IPS-NIHi7 (cell line): ENCODE measurements at regions not wholly inside any gene's neighbourhood (a gene's known extent, or its start where the extent isn't known, plus 50 kb on each side); places are given as distances from the start of the nearest gene placed in this dataset.
"Not testable (repeated sequence)": the region's sequence is repeated elsewhere in the genome, so short reads cannot be mapped to it uniquely, and the experiment has no call there.

Source experiments
- DNase-seq: peaks from one replicate; pipeline ENCODE4 v3.0.0; 2012; ENCODE audit warnings: mixed read lengths; ENCODE audit errors: extremely low spot score

DNA sequence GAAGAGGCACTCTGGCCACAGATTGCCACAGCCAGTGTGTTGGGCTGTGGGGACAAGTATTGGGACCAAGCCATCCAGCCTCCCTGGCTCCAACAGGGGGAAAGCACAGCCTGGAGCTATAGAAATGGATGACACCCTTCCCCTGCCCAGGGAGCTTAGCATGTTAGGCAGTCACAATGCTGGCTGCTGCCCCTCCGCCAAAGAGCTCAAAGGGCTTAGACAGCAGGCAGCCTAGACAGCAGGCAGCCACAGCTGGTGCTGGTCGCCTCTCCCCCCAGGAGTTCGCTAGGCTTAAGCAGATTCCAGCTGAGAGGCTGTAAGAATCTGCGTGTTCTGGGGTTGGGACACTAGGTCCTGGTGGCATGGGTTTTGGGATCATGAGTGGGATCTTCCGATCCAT is 94.5 kb upstream of the MXRA5 start:
- DNase-seq, result no peak

- DNase-seq, result not testable (repeated sequence)
Observed at GRCh38 chrX:3435916-3436315, 89.5 kb upstream of the MXRA5 start.

- DNase-seq, result no peak
Observed at GRCh38 chrX:3435057-3435456, 88.6 kb upstream of the MXRA5 start.

DNA sequence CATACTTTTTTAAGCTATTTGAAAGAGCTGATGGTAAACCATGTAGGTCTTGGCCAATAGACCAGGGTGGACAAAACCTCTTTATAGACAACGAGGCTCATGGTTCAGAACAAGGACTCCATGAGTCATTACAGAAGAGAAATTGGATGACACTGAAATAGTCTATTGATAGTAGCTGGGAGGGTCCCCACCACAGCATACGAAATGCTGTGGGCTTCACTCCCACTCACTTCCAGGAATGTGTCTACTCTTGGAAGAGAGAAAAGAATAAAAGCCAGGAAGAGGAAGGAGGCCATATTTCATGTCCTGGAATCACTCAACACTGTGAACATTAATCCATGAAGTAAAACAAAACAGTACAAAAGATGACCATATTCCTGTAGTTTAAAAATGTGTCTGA is 82.3 kb upstream of the MXRA5 start:
- no peak for DNase-seq

DNA sequence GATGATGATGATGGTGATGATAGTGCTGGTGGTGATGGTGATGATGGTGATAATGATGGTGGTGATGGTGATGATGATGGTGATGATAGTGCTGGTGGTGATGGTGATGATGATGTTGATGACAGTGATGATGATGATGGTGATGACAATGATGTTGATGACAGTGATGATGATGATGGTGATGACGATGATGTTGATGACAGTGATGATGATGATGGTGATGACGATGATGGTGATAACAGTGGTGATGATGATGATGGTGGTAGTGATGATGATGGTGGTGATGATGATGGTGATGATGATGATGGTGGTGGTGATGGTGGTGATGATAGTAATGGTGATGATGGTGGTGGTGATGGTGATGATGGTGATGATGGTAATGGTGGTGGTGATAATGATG is 80.1 kb upstream of the MXRA5 start:
- no peak for DNase-seq

GRCh38 chrX:3425031-3425430 is 78.6 kb upstream of the MXRA5 start:
- DNase-seq, result no peak

- DNase-seq, result no peak
Observed at GRCh38 chrX:3420316-3420715, 73.9 kb upstream of the MXRA5 start.

DNA sequence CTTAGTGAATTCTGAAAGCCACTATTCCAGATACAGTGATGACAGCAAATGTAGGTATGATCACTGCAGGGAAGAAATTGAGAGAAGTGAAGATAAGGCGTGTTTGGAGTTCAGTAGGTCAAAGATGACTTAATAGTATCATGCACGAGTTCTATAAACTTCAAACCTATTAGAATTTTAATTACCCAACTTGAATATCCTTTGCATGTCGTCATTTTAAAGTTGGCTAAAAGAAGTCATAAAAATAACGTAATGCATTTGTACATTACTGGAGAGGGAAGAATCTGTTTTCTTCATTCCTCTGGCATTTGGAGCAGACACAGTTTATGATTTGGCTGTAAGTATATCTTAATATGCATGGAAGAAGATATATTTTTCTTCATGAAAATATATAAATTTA is 68.6 kb upstream of the MXRA5 start:
- no peak for DNase-seq

DNA sequence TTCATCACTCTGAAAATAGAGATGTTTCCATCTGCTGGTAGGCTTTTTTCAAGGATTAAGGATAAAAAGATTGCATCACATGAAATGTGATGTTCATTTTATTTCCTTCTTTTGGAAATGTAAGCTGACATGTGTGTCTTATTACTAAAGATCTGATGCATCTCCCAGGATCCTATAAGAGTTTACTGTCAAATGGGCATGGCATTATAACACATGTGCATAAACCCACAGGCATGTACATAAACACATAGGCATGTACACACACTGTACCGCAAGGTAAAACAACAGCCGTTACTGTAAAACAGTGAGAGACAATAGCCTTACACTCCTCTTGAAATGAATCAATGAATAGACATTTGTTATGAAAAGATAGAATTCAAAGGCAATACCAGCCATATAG is 65.2 kb upstream of the MXRA5 start:
- not testable (repeated sequence) for DNase-seq

DNA sequence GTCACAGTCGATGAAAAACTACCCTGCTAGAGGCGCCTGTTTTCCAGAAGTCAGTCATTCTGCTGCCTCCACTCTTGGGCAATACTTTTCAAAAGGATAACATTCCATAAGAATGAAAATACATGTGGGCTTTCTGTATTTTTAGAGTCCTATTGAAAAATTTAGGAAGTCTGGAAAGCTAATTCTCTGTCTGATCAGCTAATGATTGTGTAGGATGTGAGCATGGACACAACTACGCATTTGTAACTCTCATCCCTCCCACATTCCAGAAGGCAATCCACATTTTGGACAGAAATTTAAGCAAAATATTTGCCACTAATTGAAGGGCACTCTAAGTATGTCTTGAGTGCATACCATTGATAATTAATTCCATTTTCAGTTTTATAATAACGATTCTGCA is 63.5 kb upstream of the MXRA5 start:
- DNase-seq, result not testable (repeated sequence)

DNA sequence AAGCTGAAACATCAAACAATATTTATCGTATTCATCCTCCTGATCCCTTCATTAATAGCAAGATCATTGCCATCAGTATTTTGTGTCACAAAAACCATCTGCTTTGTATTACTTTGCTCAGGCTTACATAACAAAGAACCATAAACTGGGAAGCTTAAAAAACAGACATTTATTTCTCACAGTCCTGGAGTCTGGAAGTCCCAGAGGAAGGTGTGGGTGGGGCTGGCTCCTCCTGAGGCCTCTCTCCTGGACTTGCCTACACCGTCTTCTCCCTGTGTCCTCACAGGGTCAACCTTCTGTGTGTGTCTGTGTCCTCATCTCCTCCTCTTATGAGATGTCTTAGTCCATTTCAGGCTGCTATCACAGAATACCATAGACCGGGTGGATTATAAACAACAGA is 61.3 kb upstream of the MXRA5 start:
- no peak for DNase-seq

DNA sequence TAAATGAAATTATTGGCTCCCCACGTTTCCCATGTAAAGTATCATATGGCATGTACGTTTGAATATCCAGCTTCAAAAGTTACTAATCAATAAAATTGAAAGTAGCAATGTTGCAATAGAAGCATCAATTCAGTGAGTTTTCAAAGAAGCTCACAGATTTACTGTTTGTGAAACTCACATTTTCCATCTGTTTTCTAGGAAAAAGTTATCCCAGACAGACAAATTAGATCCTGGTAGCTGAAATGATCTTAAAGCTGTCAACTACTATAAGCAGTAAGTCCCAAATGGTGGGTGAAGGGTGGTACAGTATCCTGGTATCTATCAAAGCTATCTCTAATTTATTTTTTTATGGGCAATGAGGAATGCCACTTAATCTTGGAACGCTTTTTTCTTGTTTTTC is 60.7 kb upstream of the MXRA5 start:
- no peak for DNase-seq

DNA sequence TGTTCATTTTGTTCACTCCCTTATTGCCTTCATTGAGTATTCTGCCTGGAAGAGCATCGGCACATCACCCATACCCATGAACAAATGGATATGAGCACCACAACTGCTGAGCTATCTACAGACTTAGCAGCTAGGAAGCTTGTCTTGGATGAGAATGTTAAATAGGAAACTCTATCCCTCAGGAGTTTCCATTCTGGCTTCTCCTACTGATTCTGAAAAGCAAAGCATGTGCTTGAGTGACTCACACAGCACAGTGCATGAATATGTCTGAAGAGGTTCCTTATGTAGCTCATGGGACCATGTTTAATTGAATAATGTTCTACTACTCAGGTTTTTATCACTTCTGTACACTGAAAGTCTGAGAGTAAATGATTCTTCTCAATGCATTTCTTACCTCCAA is 57.3 kb upstream of the MXRA5 start:
- no peak for DNase-seq
